ENCODE measurements at regions not wholly inside any gene's neighbourhood (a gene's known extent, or its start where the extent isn't known, plus 50 kb on each side); places are given as distances from the start of the nearest gene placed in this dataset.

DNA sequence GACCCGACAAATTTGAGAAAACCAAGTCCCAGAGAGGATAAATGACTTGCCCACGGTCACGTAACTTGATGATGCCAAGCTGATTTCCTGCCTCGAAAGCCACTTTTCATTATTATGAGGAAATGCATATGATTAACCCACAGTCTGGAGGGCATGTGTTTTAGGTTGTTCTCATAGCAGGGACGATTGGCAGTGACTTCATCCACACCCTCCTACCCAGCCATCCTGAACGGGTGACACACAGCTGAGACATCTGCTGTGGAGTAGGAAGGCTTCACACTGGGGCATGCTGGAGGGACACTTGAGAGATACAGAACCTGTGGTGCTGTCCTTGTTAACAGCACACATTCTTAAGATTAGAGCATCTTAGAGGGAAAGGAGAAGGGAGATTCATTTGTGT, 65.4 kb upstream of the WDFY2 start:
- peak; percentile 94 for DNase-seq (ENCODE audit: low spot score)

DNA sequence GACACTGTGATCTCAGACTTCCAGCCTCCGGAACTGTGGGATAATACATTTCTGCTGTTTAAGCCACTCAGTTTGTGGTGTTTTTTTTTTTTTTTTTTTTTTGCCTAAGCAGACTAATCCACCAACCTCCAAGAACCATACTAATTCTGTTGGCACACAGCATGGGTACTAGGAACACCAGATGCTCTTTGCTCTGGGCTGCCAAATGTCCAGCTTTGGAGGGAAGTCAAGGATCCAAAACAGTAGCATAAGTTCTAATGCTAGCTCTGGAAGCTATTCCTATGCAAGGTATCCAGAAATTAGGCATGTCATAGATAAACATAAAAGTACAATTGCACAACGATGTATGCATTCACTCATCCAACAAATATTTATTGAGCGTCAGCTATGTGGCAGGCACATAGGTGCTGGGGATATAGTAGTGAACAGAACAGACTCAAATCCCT, 64.5 kb upstream of the WDFY2 start:
- DNase-seq (ENCODE audit: low spot score) = no peak
- no peak for FAIRE-seq

More for the DNA sequence above, 65.4 kb upstream of the WDFY2 start:
- FAIRE-seq = peak; percentile 96

- FAIRE-seq = no peak
- DNase-seq (ENCODE audit: low spot score) = peak; percentile 22
Observed at GRCh38 chr13:51520524-51520923, 63.7 kb upstream of the WDFY2 start.

GRCh38 chr13:51523082-51523518, 61.2 kb upstream of the WDFY2 start:
- peak; percentile 73 for FAIRE-seq

DNA sequence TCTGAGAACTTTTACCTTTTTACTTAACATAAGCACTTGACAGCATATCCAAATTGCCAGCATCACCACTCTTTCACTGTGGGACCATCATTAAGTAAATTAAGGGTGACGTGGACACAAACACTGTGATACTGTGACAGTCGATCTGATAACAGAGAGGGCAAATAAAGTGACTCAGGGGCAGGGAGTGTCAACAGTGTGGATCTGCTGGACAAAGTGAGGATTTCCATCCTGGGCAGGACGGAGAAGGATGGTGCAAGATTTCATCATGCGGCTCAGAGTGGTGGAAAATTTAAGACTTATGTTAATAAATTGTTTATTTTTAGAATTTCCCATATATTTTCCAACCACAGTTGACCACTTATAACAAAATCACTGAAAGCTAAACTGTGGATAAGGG, 60.0 kb upstream of the WDFY2 start:
- no peak for FAIRE-seq
- peak; percentile 21 for DNase-seq (ENCODE audit: low spot score)

More at GRCh38 chr13:51523082-51523518, 61.2 kb upstream of the WDFY2 start:
- peak; percentile 64 for DNase-seq (ENCODE audit: low spot score)

DNA sequence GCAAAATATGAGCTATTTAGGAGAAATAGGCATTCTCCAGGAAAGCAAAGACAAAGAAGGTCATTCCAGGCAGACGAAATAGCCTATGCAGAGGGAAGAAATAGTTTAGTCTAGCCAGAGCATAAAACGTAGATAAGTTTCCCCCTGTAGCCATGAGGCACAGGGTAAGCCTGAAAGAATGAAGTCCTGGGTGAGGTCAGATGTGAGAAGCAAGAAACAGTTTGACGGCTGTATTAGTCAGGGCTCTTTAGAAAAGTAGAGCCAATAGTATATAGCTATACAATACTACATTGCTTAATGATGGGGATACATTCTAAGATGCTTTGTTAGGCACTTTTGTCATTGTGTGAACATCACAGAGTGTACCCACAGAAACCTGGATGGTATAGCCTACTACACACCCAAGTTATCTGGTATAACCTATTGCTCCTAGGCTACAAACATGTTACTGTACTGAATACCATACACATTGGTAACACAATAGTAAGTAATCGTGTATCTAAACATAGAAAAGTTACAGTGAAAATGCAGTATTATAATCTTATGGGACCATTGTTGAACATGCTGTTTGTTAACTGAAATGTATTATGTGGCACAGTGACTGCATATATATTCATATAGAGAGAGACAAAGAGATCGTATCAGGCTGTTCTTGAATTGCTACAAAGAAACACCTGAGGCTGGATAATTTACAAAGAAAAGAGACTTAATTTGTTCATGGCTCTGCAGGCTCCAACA, 59.3 kb upstream of the WDFY2 start:
- DNase-seq (ENCODE audit: low spot score) (no peak), FAIRE-seq (no peak)

GRCh38 chr13:51525567-51526167, 58.6 kb upstream of the WDFY2 start:
- no peak for FAIRE-seq
- peak; percentile 47 for DNase-seq (ENCODE audit: low spot score)

DNA sequence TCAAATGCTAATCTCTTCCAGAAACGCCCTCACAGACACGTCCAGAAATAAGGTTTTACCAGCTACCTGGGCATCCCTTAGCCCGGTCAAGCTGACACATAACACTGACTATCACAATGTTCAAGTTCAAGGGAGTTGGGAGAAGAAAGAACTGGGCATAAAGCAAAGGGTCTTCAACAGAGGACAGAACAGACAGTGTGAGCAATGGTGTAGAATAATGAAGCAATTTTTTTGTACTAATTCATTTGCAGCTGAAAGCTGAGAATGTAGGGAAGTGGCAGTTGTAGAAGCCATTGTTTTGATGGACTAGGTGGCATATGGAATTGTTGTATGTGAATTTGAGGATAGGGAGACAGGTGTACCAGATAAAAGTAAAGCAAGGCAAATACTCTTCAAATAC, 58.1 kb upstream of the WDFY2 start:
- FAIRE-seq (no peak), DNase-seq (ENCODE audit: low spot score) (no peak)

- no peak for DNase-seq (ENCODE audit: low spot score)
- FAIRE-seq = no peak
Observed at GRCh38 chr13:51532736-51533197, 51.5 kb upstream of the WDFY2 start.

GRCh38 chr13:51534041-51534817, 50.0 kb upstream of the WDFY2 start:
- DNase-seq (ENCODE audit: low spot score) (no peak), FAIRE-seq (no peak)

All from RCC 7860 (cell line).